ENCODE measurements at regions not wholly inside any gene's neighbourhood (a gene's known extent, or its start where the extent isn't known, plus 50 kb on each side); places are given as distances from the start of the nearest gene placed in this dataset.

DNA sequence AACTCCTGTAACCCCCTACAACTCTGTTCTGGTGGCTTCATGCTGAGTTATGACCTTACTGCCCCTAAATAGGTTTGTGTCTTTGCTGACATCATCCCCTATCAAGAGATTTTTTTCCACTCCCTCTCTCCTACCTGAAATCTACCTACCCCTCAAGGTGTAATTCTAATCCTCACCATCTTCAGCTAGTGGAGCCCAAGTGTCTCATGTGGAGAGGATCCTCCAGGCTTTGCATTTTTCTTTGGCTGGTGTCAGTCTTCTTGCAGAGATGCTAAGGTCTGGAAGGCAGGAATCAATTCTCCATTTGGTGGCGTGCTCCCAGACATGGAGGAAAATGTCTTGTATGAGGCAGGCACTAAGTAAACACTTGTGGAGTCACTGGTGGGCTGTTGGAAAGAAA is 74.8 kb upstream of the PRMT8 start:
- TF ChIP-seq EP300 (IDR thresholded peaks at IDR 0.05) = no peak
- TF ChIP-seq POLR2A (IDR thresholded peaks at IDR 0.05; ENCODE audit: low read depth) = no peak

Data from esophagus muscularis mucosa (tissue), 2 donors.